ENCODE measurements at regions not wholly inside any gene's neighbourhood (a gene's known extent, or its start where the extent isn't known, plus 50 kb on each side); places are given as distances from the start of the nearest gene placed in this dataset.

- TF ChIP-seq CTCF (IDR thresholded peaks at IDR 0.05): no peak
- no peak for TF ChIP-seq POLR2A (IDR thresholded peaks at IDR 0.05)
- intact Hi-C loops (cut with DNase I): no loop called here
- no peaks in the 10 kb centered on the region for H3K27me3 ChIP-seq
- no peaks in the 10 kb centered on the region for H3K4me1 ChIP-seq (replicated peaks in 1 of 2)
- 89 to 100% (median 95%) methylated on average over 2 of the region's 2 CpGs for WGBS, 4 donors
- no peaks in the 10 kb centered on the region for H3K36me3 ChIP-seq (replicated peaks in 1 of 2)
- no peak for DNase-seq
- H3K9me3 ChIP-seq (replicated peaks in 1 of 3): no peaks in the 10 kb centered on the region
- no peak overlapping the region for H3K27ac ChIP-seq
- no peak overlapping the region for H3K4me3 ChIP-seq
These were observed 314.1 kb downstream of the CYRIA start for GRCh38 chr2:16351541-16351940.

GRCh38 chr2:16351137-16351536 is 314.5 kb downstream of the CYRIA start:
- Histone ChIP-seq H3K27me3 (no peaks in the 10 kb centered on the region), H3K4me1 (replicated peaks in 1 of 2) (no peaks in the 10 kb centered on the region), H3K36me3 (replicated peaks in 1 of 2) (no peaks in the 10 kb centered on the region), H3K27ac (no peak overlapping the region), H3K9me3 (replicated peaks in 1 of 3) (no peaks in the 10 kb centered on the region), H3K4me3 (no peak overlapping the region)
- no peak for TF ChIP-seq CTCF (IDR thresholded peaks at IDR 0.05)
- TF ChIP-seq POLR2A (IDR thresholded peaks at IDR 0.05): no peak
- intact Hi-C loops (cut with DNase I): no loop called here
- no peak for DNase-seq

GRCh38 chr2:16350211-16350610 is 315.4 kb downstream of the CYRIA start:
- intact Hi-C loops (cut with DNase I): no loop called here
- H3K27ac ChIP-seq: no peak overlapping the region
- TF ChIP-seq POLR2A (IDR thresholded peaks at IDR 0.05): no peak
- TF ChIP-seq CTCF (IDR thresholded peaks at IDR 0.05): no peak
- H3K9me3 ChIP-seq (replicated peaks in 1 of 3): no peaks in the 10 kb centered on the region
- no peak for DNase-seq
- H3K4me3 ChIP-seq: no peak overlapping the region
- 55 to 61% (median 58%) methylated on average over 3 of the region's 3 CpGs for WGBS, 4 donors
- no peaks in the 10 kb centered on the region for H3K27me3 ChIP-seq
- H3K4me1 ChIP-seq (replicated peaks in 1 of 2): no peaks in the 10 kb centered on the region
- no peaks in the 10 kb centered on the region for H3K36me3 ChIP-seq (replicated peaks in 1 of 2)

- no peaks in the 10 kb centered on the region for H3K36me3 ChIP-seq (replicated peaks in 1 of 2)
- intact Hi-C loops (cut with DNase I): no loop called here
- H3K4me1 ChIP-seq (replicated peaks in 1 of 2): no peaks in the 10 kb centered on the region
- 19 to 32% (median 27%) methylated on average over 2 of the region's 2 CpGs for WGBS, 4 donors
- no peaks in the 10 kb centered on the region for H3K9me3 ChIP-seq (replicated peaks in 1 of 3)
- no peak overlapping the region for H3K27ac ChIP-seq
- no peaks in the 10 kb centered on the region for H3K27me3 ChIP-seq
- TF ChIP-seq CTCF (IDR thresholded peaks at IDR 0.05) (no peak), POLR2A (IDR thresholded peaks at IDR 0.05) (no peak)
- no peak for DNase-seq
- H3K4me3 ChIP-seq: no peak overlapping the region
These were observed 315.8 kb downstream of the CYRIA start for GRCh38 chr2:16349811-16350210.
